K562 (cell line): ENCODE measurements at regions not wholly inside any gene's neighbourhood (a gene's known extent, or its start where the extent isn't known, plus 50 kb on each side); places are given as distances from the start of the nearest gene placed in this dataset.

Source experiments
- CAMTA2 ChIP-seq: fragments of 250-450 bp; sonication (Bioruptor Pico); conservative IDR thresholded peaks from 2 replicates; pipeline ENCODE4 v1.5.1; 2022
- CTCF ChIP-seq, 3 experiments: IDR thresholded peaks in 2 of 3; conservative IDR thresholded peaks in 1 of 3; 2 replicates each; pipeline ENCODE4 v1.5.1; 2011 to 2012; ENCODE audit warnings: low read length in 3 of 3, mild to moderate bottlenecking in 3 of 3, control low read depth in 2 of 3, improper control_type of control experiment in 1 of 3, inconsistent platforms in 1 of 3, low read depth in 1 of 3, mixed read lengths in 1 of 3, moderate library complexity in 1 of 3; ENCODE audit not compliant: insufficient read depth in 2 of 3
- EZH2 ChIP-seq: IDR thresholded peaks from 2 replicates; pipeline ENCODE4 v1.6.1; 2012; ENCODE audit warnings: low read depth, mild to moderate bottlenecking, inconsistent platforms, low read length, borderline replicate concordance
- PHB ChIP-seq: fragments of 250-450 bp; sonication (Bioruptor Pico); IDR thresholded peaks from 2 replicates; pipeline ENCODE4 v1.5.0; 2021
- POLR2A ChIP-seq: fragments of 450-650 bp; conservative IDR thresholded peaks from 2 replicates; pipeline ENCODE4 v1.6.1; 2016
- POLR2AphosphoS5 ChIP-seq: IDR thresholded peaks from 2 replicates; pipeline ENCODE4 v1.6.1; 2011; ENCODE audit warnings: mild to moderate bottlenecking, low read depth, low read length, moderate library complexity; ENCODE audit not compliant: control insufficient read depth, insufficient read depth
- SMAD3 ChIP-seq: fragments of 450-650 bp; formaldehyde crosslinking; conservative IDR thresholded peaks from 2 replicates; pipeline ENCODE4 v1.4.0; 2020; ENCODE audit warnings: mild to moderate bottlenecking
- ZNF398 ChIP-seq: fragments of 250-450 bp; sonication (Bioruptor Pico); IDR thresholded peaks from 2 replicates; pipeline ENCODE4 v1.8.0; 2021; ENCODE audit warnings: moderate library complexity, mild to moderate bottlenecking, inconsistent platforms

DNA sequence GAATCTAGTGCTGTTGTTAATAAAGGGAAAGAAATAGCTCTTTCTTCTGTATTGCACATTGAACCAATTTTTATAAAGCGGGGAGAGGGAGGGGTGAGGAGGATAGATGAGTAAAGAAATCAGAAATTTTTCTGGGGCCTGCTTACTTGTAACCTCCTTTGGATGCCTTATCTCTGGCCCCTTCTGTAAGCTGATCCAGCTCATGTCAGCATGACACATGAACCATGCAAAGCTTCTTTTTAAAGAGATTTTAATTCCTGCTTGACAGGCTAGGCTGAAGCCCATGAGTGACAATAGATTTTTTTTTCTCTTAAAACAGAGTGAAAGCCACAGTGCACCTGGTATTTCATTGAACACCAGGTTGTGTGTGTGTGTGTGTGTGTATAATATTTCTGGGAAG is 325.3 kb downstream of the PRL start:
- TF ChIP-seq POLR2A (no peak), SMAD3 (CRISPR knock-in tag) (no peak), POLR2AphosphoS5 (peak; percentile 70), CTCF (IDR thresholded peaks at IDR 0.05 in 2 of 3, conservative IDR thresholded peaks at IDR 0.05 in 1 of 3; ENCODE audit: insufficient read depth in 2 of 3, low read depth in 1 of 3, low read length in 3 of 3) (no peak), ZNF398 (CRISPR knock-in tag) (no peak), CAMTA2 (CRISPR knock-in tag) (no peak), EZH2 (no peak), PHB (CRISPR knock-in tag) (no peak)
